Gastrocnemius medialis (tissue), 4 donors: ENCODE measurements at regions not wholly inside any gene's neighbourhood (a gene's known extent, or its start where the extent isn't known, plus 50 kb on each side); places are given as distances from the start of the nearest gene placed in this dataset.

Experiments used
- CTCF ChIP-seq, 5 experiments: fragments of 450-650 bp in 3 of 5; fragments of 200-600 bp in 2 of 5; sonication (generic) in 2 of 5; IDR thresholded peaks in 4 of 5; conservative IDR thresholded peaks in 1 of 5; 1 replicate in 4 of 5; 2 replicates in 1 of 5; pipeline ENCODE4 v1.5.1; 2016 to 2019; ENCODE audit warnings: antibody characterized with exemption in 5 of 5, mild to moderate bottlenecking in 3 of 5, moderate library complexity in 3 of 5
- POLR2A ChIP-seq, 2 donors: fragments of 450-650 bp; IDR thresholded peaks; one replicate each; pipeline ENCODE4 v1.6.1; 2017; ENCODE audit warnings: antibody characterized with exemption in 2 of 2, mild to moderate bottlenecking in 2 of 2, moderate library complexity in 2 of 2

GRCh38 chr2:236941551-236941950 lies 144.1 kb upstream of the COPS8 start:
- TF ChIP-seq CTCF (IDR thresholded peaks at IDR 0.05 in 4 of 5, conservative IDR thresholded peaks at IDR 0.05 in 1 of 5), result no peak
- TF ChIP-seq POLR2A (IDR thresholded peaks at IDR 0.05), result no peak
